CD14-positive monocyte (primary cell): ENCODE measurements at regions not wholly inside any gene's neighbourhood (a gene's known extent, or its start where the extent isn't known, plus 50 kb on each side); places are given as distances from the start of the nearest gene placed in this dataset.

Experiments
- DNase-seq, 3 donors: peaks; one replicate each; pipeline ENCODE4 v3.0.0-alpha.2; 2011 to 2022
- H2AFZ ChIP-seq: 2 replicates; pipeline ENCODE4 v1.6.0; 2012; ENCODE audit warnings: mild to moderate bottlenecking, low read depth, low read length, inconsistent platforms; ENCODE audit not compliant: insufficient read depth, poor library complexity, severe bottlenecking
- H3K27ac ChIP-seq, 2 donors: 1 replicate in 1 of 2; 2 replicates in 1 of 2; pipeline ENCODE4 v1.5.1; 2012 to 2013; ENCODE audit warnings: low read length in 2 of 2, control low read depth in 1 of 2, inconsistent platforms in 1 of 2, low read depth in 1 of 2, mild to moderate bottlenecking in 1 of 2
- H3K27me3 ChIP-seq, 2 donors: one replicate each; pipeline versions ENCODE4 v1.6.0 to v1.6.1; 2011 to 2013; ENCODE audit warnings: low read length in 2 of 2; ENCODE audit not compliant: control insufficient read depth in 2 of 2, insufficient read depth in 2 of 2
- H3K36me3 ChIP-seq, 2 donors: replicated peaks in 1 of 2; 1 replicate in 1 of 2; 2 replicates in 1 of 2; pipeline versions ENCODE4 v1.5.1 to v1.6.1; 2012 to 2013; ENCODE audit warnings: low read length in 2 of 2, control low read depth in 1 of 2, inconsistent platforms in 1 of 2, mild to moderate bottlenecking in 1 of 2; ENCODE audit not compliant: insufficient read depth in 2 of 2, control insufficient read depth in 1 of 2
- H3K4me1 ChIP-seq, 2 donors: 1 replicate in 1 of 2; 2 replicates in 1 of 2; pipeline versions ENCODE4 v1.5.1 to v1.6.1; 2012 to 2013; ENCODE audit warnings: low read length in 2 of 2, control low read depth in 1 of 2, inconsistent platforms in 1 of 2, mild to moderate bottlenecking in 1 of 2, moderate library complexity in 1 of 2; ENCODE audit not compliant: insufficient read depth in 2 of 2, control insufficient read depth in 1 of 2
- H3K4me2 ChIP-seq: replicated peaks from 2 replicates; pipeline ENCODE3; 2012; ENCODE audit warnings: low read length, moderate library complexity, mild to moderate bottlenecking; ENCODE audit not compliant: poor library complexity, severe bottlenecking; ENCODE audit errors: extremely low read depth
- H3K4me3 ChIP-seq, 3 experiments: fragments of 200-600 bp in 1 of 3; sonication (generic) in 1 of 3; replicated peaks in 1 of 3; 1 replicate in 2 of 3; 2 replicates in 1 of 3; pipeline ENCODE4 v1.5.1; 2011 to 2013; ENCODE audit warnings: low read length in 3 of 3, mild to moderate bottlenecking in 3 of 3, control low read depth in 2 of 3, low read depth in 2 of 3, inconsistent platforms in 1 of 3, moderate library complexity in 1 of 3
- H3K79me2 ChIP-seq: 2 replicates; pipeline ENCODE4 v1.6.0; 2012; ENCODE audit warnings: mild to moderate bottlenecking, control low read depth, inconsistent platforms, low read length, moderate library complexity; ENCODE audit not compliant: insufficient read depth
- H3K9ac ChIP-seq: 2 replicates; pipeline ENCODE4 v1.6.0; 2017; ENCODE audit warnings: low read length, mild to moderate bottlenecking; ENCODE audit not compliant: insufficient read depth, poor library complexity, severe bottlenecking
- H3K9me3 ChIP-seq, 2 donors: replicated peaks in 1 of 2; 1 replicate in 1 of 2; 2 replicates in 1 of 2; pipeline versions ENCODE4 v1.5.1 to v1.6.1; 2012 to 2013; ENCODE audit warnings: low read length in 2 of 2, control low read depth in 1 of 2; ENCODE audit not compliant: control insufficient read depth in 1 of 2, insufficient read depth in 1 of 2
- H4K20me1 ChIP-seq: 2 replicates; pipeline ENCODE4 v1.6.0; 2012; ENCODE audit warnings: mild to moderate bottlenecking, low read length, control low read depth, moderate library complexity; ENCODE audit not compliant: insufficient read depth
- H3K27ac Mint-ChIP-seq, 7 donors: one replicate each; pipeline ENCODE4 v1.8.0; 2020; ENCODE audit warnings: mild to moderate bottlenecking in 7 of 7, mixed read lengths in 7 of 7, moderate library complexity in 6 of 7, inconsistent platforms in 2 of 7
- H3K27me3 Mint-ChIP-seq, 3 donors: one replicate each; pipeline ENCODE4 v1.8.0; 2021 to 2022; ENCODE audit warnings: low read depth in 3 of 3, mild to moderate bottlenecking in 3 of 3, mixed read lengths in 3 of 3, moderate library complexity in 3 of 3, inconsistent platforms in 1 of 3
- H3K36me3 Mint-ChIP-seq, 2 donors: one replicate each; pipeline ENCODE4 v1.8.0; 2020; ENCODE audit warnings: mixed read lengths in 2 of 2, inconsistent platforms in 1 of 2, mild to moderate bottlenecking in 1 of 2
- H3K4me1 Mint-ChIP-seq: one replicate; pipeline ENCODE4 v1.8.0; 2020; ENCODE audit warnings: mild to moderate bottlenecking, mixed read lengths
- H3K4me3 Mint-ChIP-seq, 2 donors: one replicate each; pipeline ENCODE4 v1.8.0; 2020; ENCODE audit warnings: mild to moderate bottlenecking in 2 of 2, mixed read lengths in 2 of 2, moderate library complexity in 1 of 2
- H3K9me3 Mint-ChIP-seq, 7 donors: one replicate each; pipeline ENCODE4 v1.8.0; 2020 to 2022; ENCODE audit warnings: mixed read lengths in 7 of 7, mild to moderate bottlenecking in 6 of 7, moderate library complexity in 6 of 7, inconsistent platforms in 2 of 7
- CTCF ChIP-seq: fragments of 200-600 bp; IDR thresholded peaks from one replicate; pipeline ENCODE4 v1.8.0; 2022; ENCODE audit warnings: antibody characterized with exemption, mild to moderate bottlenecking
- WGBS: methylation state at CpG from one replicate; pipeline ENCODE4 v1.1.5; 2013; ENCODE audit warnings: missing lambda C conversion rate; ENCODE audit not compliant: insufficient coverage; 5-methylcytosine and 5-hydroxymethylcytosine counted together
- intact Hi-C, 2 donors: fragments of 100-400 bp; cut with micrococcal nuclease; formaldehyde crosslinking; loops; one replicate each; pipeline versions ENCODE4 v1.15.0 to v1.15.1; 2023

- Mint-ChIP-seq H3K9me3 (peaks cover 0 to 5% (median 2%) of the 10 kb centered on the region in 7 donors), H3K36me3 (no peaks in the 10 kb centered on the region), H3K4me1 (no peaks in the 10 kb centered on the region), H3K27ac (no peak overlapping the region), H3K4me3 (no peak overlapping the region), H3K27me3 (no peaks in the 10 kb centered on the region)
- H3K4me2 ChIP-seq, result no peak overlapping the region
- WGBS, result no CpG with 5 or more reads among the region's 3 CpGs
- no peak overlapping the region for H3K4me3 ChIP-seq
- no peaks in the 10 kb centered on the region for H3K79me2 ChIP-seq
- no peaks in the 10 kb centered on the region for H3K27me3 ChIP-seq
- H4K20me1 ChIP-seq, result no peaks in the 10 kb centered on the region
- no peak overlapping the region for H3K27ac ChIP-seq
- no peaks in the 10 kb centered on the region for H3K36me3 ChIP-seq
- peaks cover 5 to 6% of the 10 kb centered on the region in 2 donors for H3K9me3 ChIP-seq
- no peak for DNase-seq
- no peaks in the 10 kb centered on the region for H3K4me1 ChIP-seq
- no peak overlapping the region for H2AFZ ChIP-seq
- intact Hi-C loops, result no loop called here
- no peak overlapping the region for H3K9ac ChIP-seq
- no peak for TF ChIP-seq CTCF
These were observed 455.0 kb upstream of the CCDC179 start for GRCh38 chr11:23315286-23315685.

- WGBS, result no CpG with 5 or more reads among the region's 1 CpG
- intact Hi-C loops, result no loop called here
These were observed 457.5 kb upstream of the CCDC179 start for GRCh38 chr11:23317816-23318215.

More at GRCh38 chr11:23317816-23318215, 457.5 kb upstream of the CCDC179 start:
- H3K27ac ChIP-seq, result no peak overlapping the region
- Mint-ChIP-seq H3K9me3 (peaks cover 0 to 20% (median 8%) of the 10 kb centered on the region in 7 donors), H3K4me1 (no peaks in the 10 kb centered on the region), H3K4me3 (no peak overlapping the region), H3K27ac (no peak overlapping the region), H3K36me3 (no peaks in the 10 kb centered on the region), H3K27me3 (no peaks in the 10 kb centered on the region)
- no peak overlapping the region for H3K4me3 ChIP-seq
- no peak overlapping the region for H3K4me2 ChIP-seq
- no peak for DNase-seq
- H4K20me1 ChIP-seq, result no peaks in the 10 kb centered on the region
- H3K27me3 ChIP-seq, result no peaks in the 10 kb centered on the region
- H3K79me2 ChIP-seq, result no peaks in the 10 kb centered on the region
- H3K9me3 ChIP-seq, result peaks cover 9 to 19% of the 10 kb centered on the region in 2 donors
- no peak for TF ChIP-seq CTCF
- H2AFZ ChIP-seq, result no peak overlapping the region
- H3K4me1 ChIP-seq, result no peaks in the 10 kb centered on the region
- no peak overlapping the region for H3K9ac ChIP-seq
- H3K36me3 ChIP-seq, result no peaks in the 10 kb centered on the region
